ENCODE measurements at regions not wholly inside any gene's neighbourhood (a gene's known extent, or its start where the extent isn't known, plus 50 kb on each side); places are given as distances from the start of the nearest gene placed in this dataset.

GRCh38 chr5:2442496-2443354 lies 308.8 kb downstream of the IRX2 start:
- H3K4ac ChIP-seq (replicated peaks; ENCODE audit: insufficient read length, low read depth, low read length) = no peak overlapping the region
- FAIRE-seq (no peak), DNase-seq (ENCODE audit: low read depth in 1 of 2, low spot score in 2 of 2) (no peak)
- no peaks in the 10 kb centered on the region for H3K79me1 ChIP-seq (ENCODE audit: low read depth, low read length)
- no peak overlapping the region for H2BK12ac ChIP-seq (ENCODE audit: low read depth, low read length)
- no peak overlapping the region for H3K9ac ChIP-seq (replicated peaks in 1 of 4; ENCODE audit: extremely low read depth in 1 of 4, low read depth in 3 of 4, low read length in 3 of 4)
- no peaks in the 10 kb centered on the region for H3K36me3 ChIP-seq (ENCODE audit: control insufficient read depth in 2 of 4, insufficient read depth in 4 of 4, low read length in 3 of 4)
- H3K4me2 ChIP-seq (ENCODE audit: insufficient read depth in 1 of 2, low read depth in 2 of 2, low read length in 2 of 2) = no peak overlapping the region
- CTCF ChIA-PET (ENCODE audit: partially characterized antibody) = interaction anchor here (0.7 kb wide), 1 partner anchor 27 kb away, joined by 3 read pairs; no protein-coding TSS in a partner anchor
- no peak overlapping the region for H2BK20ac ChIP-seq (ENCODE audit: low read length)
- no peak overlapping the region for H2BK15ac ChIP-seq (ENCODE audit: low read length)
- H4K8ac ChIP-seq (ENCODE audit: extremely low read depth, insufficient read depth, low read length) = no peak overlapping the region
- no peak overlapping the region for H3K27ac ChIP-seq (ENCODE audit: low read depth, low read length)
- H2AK5ac ChIP-seq (ENCODE audit: low read depth, low read length) = no peak overlapping the region
- H2BK5ac ChIP-seq (ENCODE audit: low read depth, low read length) = no peak overlapping the region
- H3K4me3 ChIP-seq (ENCODE audit: extremely low read depth in 1 of 4, insufficient read depth in 2 of 4, low read depth in 3 of 4, low read length in 4 of 4) = no peak overlapping the region
- no peak overlapping the region for H4K91ac ChIP-seq (replicated peaks; ENCODE audit: insufficient read length, low read length)
- H3K9me3 ChIP-seq (ENCODE audit: insufficient read depth in 2 of 2, low read depth in 1 of 2, low read length in 1 of 2) = peaks cover 0 to 3% of the 10 kb centered on the region in 2 experiments; a peak in 2 of 4 replicates
- H3K56ac ChIP-seq (replicated peaks; ENCODE audit: insufficient read length, low read depth, low read length) = no peak overlapping the region
- no peaks in the 10 kb centered on the region; a peak in 1 of 7 replicates for H3K4me1 ChIP-seq (replicated peaks in 1 of 4; ENCODE audit: control insufficient read depth in 3 of 4, insufficient read depth in 4 of 4, low read length in 3 of 4)
- POLR2A ChIA-PET (ENCODE audit: partially characterized antibody) = no interaction called here
- no peaks in the 10 kb centered on the region for H3K79me2 ChIP-seq (ENCODE audit: control insufficient read depth in 1 of 2, insufficient read depth in 2 of 2, low read length in 2 of 2)
- 93% methylated on average over 31 of the region's 31 CpGs; no CpG with 5 or more reads in 1 of the 2 experiments for WGBS, 2 experiments (ENCODE audit: extremely low coverage in 1 of 2, insufficient coverage in 1 of 2, insufficient read length in 1 of 2, insufficient replicate concordance in 2 of 2, low coverage in 1 of 2, low lambda C conversion rate in 2 of 2, missing lambda C conversion rate in 1 of 2)
- H3K18ac ChIP-seq (ENCODE audit: extremely low read depth, low read length) = no peak overlapping the region
- H3K23ac ChIP-seq (ENCODE audit: insufficient read length) = no peak overlapping the region
- peaks cover 7% of the 10 kb centered on the region; the same call in 1 of the 2 replicates for H3K23me2 ChIP-seq (ENCODE audit: low read depth, low read length)
- H3K14ac ChIP-seq (ENCODE audit: insufficient read length) = no peak overlapping the region
- peaks cover 0 to 6% of the 10 kb centered on the region in 2 experiments for H4K20me1 ChIP-seq (replicated peaks in 1 of 2; ENCODE audit: control insufficient read depth in 1 of 2, insufficient read depth in 2 of 2, low read length in 2 of 2)
- no peak overlapping the region; the same call in 1 of the 2 replicates for H2AFZ ChIP-seq (ENCODE audit: low read length)
- H4K5ac ChIP-seq (ENCODE audit: insufficient read length, low read depth, low read length) = no peak overlapping the region
- no peak overlapping the region for H2BK120ac ChIP-seq (replicated peaks; ENCODE audit: low read depth, low read length)
- no peaks in the 10 kb centered on the region for H3K27me3 ChIP-seq (replicated peaks in 1 of 4; ENCODE audit: control insufficient read depth in 3 of 4, extremely low read depth in 1 of 4, insufficient read depth in 3 of 4, low read length in 3 of 4)
- no peak for TF ChIP-seq ZNF274 (IDR thresholded peaks at IDR 0.05; ENCODE audit: borderline replicate concordance, extremely low read depth, low read length)
- TF ChIP-seq SRF (IDR thresholded peaks at IDR 0.05; ENCODE audit: low read depth, low read length) = no peak
- TF ChIP-seq EZH2 (IDR thresholded peaks at IDR 0.05; ENCODE audit: low read depth, low read length, severe bottlenecking) = no peak
- no peak for TF ChIP-seq SP4 (IDR thresholded peaks at IDR 0.05; ENCODE audit: low read length)
- TF ChIP-seq CEBPB (IDR thresholded peaks at IDR 0.05; ENCODE audit: low read depth, low read length) = no peak
- no peak for TF ChIP-seq JUND (IDR thresholded peaks at IDR 0.05; ENCODE audit: low read length)

Data from H1 (cell line).